Ovary (tissue), 7 donors: ENCODE measurements at regions not wholly inside any gene's neighbourhood (a gene's known extent, or its start where the extent isn't known, plus 50 kb on each side); places are given as distances from the start of the nearest gene placed in this dataset.

ENCODE experiments used
- DNase-seq, 5 donors: peaks; one replicate each; pipeline ENCODE4 v3.0.0-alpha.2; 2019 to 2020
- H3K27ac ChIP-seq, 2 donors: fragments of 200-600 bp; one replicate each; pipeline versions ENCODE4 v1.5.1 to v1.8.0; 2019 to 2022
- H3K27me3 ChIP-seq: fragments of 200-600 bp; one replicate; pipeline ENCODE4 v1.8.0; 2022
- H3K36me3 ChIP-seq: fragments of 200-600 bp; sonication (generic); one replicate; pipeline ENCODE4 v1.5.1; 2019
- H3K4me1 ChIP-seq: one replicate; pipeline ENCODE4 v1.8.1; 2013; ENCODE audit warnings: mild to moderate bottlenecking, moderate library complexity; ENCODE audit not compliant: insufficient read depth
- H3K4me3 ChIP-seq: fragments of 200-600 bp; sonication (generic); one replicate; pipeline ENCODE4 v1.5.1; 2017
- H3K9me3 ChIP-seq, 2 donors: fragments of 200-600 bp in 1 of 2; sonication (generic) in 1 of 2; one replicate each; pipeline versions ENCODE4 v1.5.1 to v1.8.1; 2013 to 2019; ENCODE audit warnings: mild to moderate bottlenecking in 1 of 2, moderate library complexity in 1 of 2
- CTCF ChIP-seq, 3 donors: fragments of 450-650 bp in 2 of 3; fragments of 200-600 bp in 1 of 3; IDR thresholded peaks; one replicate each; pipeline versions ENCODE4 v1.5.1 to v1.8.0; 2016 to 2022; ENCODE audit warnings: antibody characterized with exemption in 3 of 3, mild to moderate bottlenecking in 1 of 3
- EP300 ChIP-seq: sonication (generic); formaldehyde crosslinking; IDR thresholded peaks from one replicate; pipeline ENCODE4 v1.6.1; 2017; ENCODE audit warnings: antibody characterized with exemption
- POLR2A ChIP-seq: fragments of 450-650 bp; IDR thresholded peaks from one replicate; pipeline ENCODE4 v1.6.1; 2017; ENCODE audit warnings: antibody characterized with exemption, mild to moderate bottlenecking, moderate library complexity
- WGBS, 3 donors: extraction: QIAGEN DNeasy Blood & Tissue Kit in 1 of 3; methylation state at CpG; one replicate each; pipeline versions ENCODE4 v1.1.5 to v1.1.7; 2013 to 2017; 5-methylcytosine and 5-hydroxymethylcytosine counted together
- intact Hi-C, 4 donors: fragments of 100-400 bp; cut with DNase I; formaldehyde crosslinking; loops; one replicate each; pipeline versions ENCODE4 v1.11.0 to v1.15.1; 2022 to 2023
- donor health status: DM: no; HTN: no; CAD: no; lungs with moderate emphysema.
- donor health status: DM: no; HTN: no; CAD: no.
- donor health status: Bipolar disorder and iron deficiency.
- donor health status: DM: no; HTN: no; CAD: no.
- donor health status: DM: yes; HTN: yes; CAD: no.

- Histone ChIP-seq H3K27ac (no peak overlapping the region), H3K4me3 (no peak overlapping the region), H3K4me1 (no peaks in the 10 kb centered on the region), H3K36me3 (no peaks in the 10 kb centered on the region), H3K9me3 (no peaks in the 10 kb centered on the region), H3K27me3 (no peaks in the 10 kb centered on the region)
- TF ChIP-seq EP300 (no peak), POLR2A (no peak), CTCF (IDR thresholded peaks at IDR 0.05) (no peak)
- no peak for DNase-seq
- intact Hi-C loops: no loop called here
- WGBS, 3 donors: 76 to 82% (median 79%) methylated on average over 2 of the region's 2 CpGs
These were observed 358.3 kb upstream of the C16orf82 start for GRCh38 chr16:26708428-26708827.

DNA sequence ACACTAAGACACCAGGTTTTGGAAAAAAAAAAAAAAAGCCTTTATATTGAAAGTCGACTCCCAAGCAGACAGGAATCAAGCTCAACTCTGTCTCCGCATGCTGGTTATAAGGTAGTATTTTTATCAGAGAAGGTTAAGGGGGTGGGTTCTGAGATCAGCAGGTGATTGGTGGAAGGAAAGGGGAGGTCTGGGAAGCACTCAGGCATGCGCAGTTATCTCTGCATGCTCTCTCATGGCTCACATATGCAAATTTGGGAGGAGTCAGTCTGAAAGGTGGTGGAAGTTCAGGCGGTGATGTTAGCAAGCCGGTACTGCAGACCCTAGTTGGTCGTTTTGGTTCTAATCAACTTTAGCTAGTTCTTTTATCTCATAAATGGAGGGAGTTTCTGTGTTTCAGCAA, 357.6 kb upstream of the C16orf82 start:
- 33 to 47% (median 43%) methylated on average over 6 of the region's 6 CpGs for WGBS, 3 donors
- Histone ChIP-seq H3K27ac (no peak overlapping the region), H3K27me3 (no peaks in the 10 kb centered on the region), H3K4me3 (no peak overlapping the region), H3K4me1 (no peaks in the 10 kb centered on the region), H3K9me3 (no peaks in the 10 kb centered on the region), H3K36me3 (no peaks in the 10 kb centered on the region)
- no peak for DNase-seq
- intact Hi-C loops: no loop called here
- no peak for TF ChIP-seq POLR2A
- TF ChIP-seq EP300: no peak
- no peak for TF ChIP-seq CTCF (IDR thresholded peaks at IDR 0.05)

- no peak for DNase-seq
- H3K27ac ChIP-seq: no peak overlapping the region
- 79 to 84% (median 79%) methylated on average over 2 of the region's 2 CpGs for WGBS, 3 donors
- no peaks in the 10 kb centered on the region for H3K9me3 ChIP-seq
- no peak overlapping the region for H3K4me3 ChIP-seq
- no peak for TF ChIP-seq EP300
- no peak for TF ChIP-seq CTCF (IDR thresholded peaks at IDR 0.05)
- TF ChIP-seq POLR2A: no peak
- no peaks in the 10 kb centered on the region for H3K4me1 ChIP-seq
- no peaks in the 10 kb centered on the region for H3K27me3 ChIP-seq
- no peaks in the 10 kb centered on the region for H3K36me3 ChIP-seq
- intact Hi-C loops: no loop called here
These were observed 357.0 kb upstream of the C16orf82 start for GRCh38 chr16:26709754-26710153.

DNA sequence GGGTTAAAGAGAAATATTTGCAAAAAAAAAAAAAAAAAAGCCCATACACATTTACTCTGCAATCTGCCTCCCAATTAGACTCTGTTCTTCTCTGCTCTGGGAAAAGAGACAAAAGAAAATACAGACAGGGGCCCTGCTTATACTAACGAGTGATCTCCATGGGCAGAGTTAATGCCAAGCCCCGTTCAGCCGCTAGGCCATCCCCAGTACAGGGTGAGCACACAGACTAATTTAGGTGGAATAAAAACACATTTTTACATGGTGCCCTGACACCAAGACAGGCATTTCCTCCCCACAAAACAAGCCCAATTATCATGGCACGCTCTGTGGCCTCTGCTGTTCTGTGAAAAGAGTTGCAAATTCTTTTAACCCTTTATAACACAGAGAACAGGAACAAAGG, 356.3 kb upstream of the C16orf82 start:
- no peak overlapping the region for H3K27ac ChIP-seq
- no peaks in the 10 kb centered on the region for H3K9me3 ChIP-seq
- H3K4me1 ChIP-seq: no peaks in the 10 kb centered on the region
- no peak for DNase-seq
- H3K27me3 ChIP-seq: no peaks in the 10 kb centered on the region
- H3K4me3 ChIP-seq: no peak overlapping the region
- intact Hi-C loops: no loop called here
- 20 to 28% (median 21%) methylated on average over 4 of the region's 4 CpGs for WGBS, 3 donors
- H3K36me3 ChIP-seq: no peaks in the 10 kb centered on the region
- TF ChIP-seq CTCF (IDR thresholded peaks at IDR 0.05) (no peak), EP300 (no peak), POLR2A (no peak)

GRCh38 chr16:26712876-26713275, 353.9 kb upstream of the C16orf82 start:
- 64 to 77% (median 74%) methylated on average over 6 of the region's 6 CpGs for WGBS, 3 donors
- Histone ChIP-seq H3K27me3 (no peaks in the 10 kb centered on the region), H3K36me3 (no peaks in the 10 kb centered on the region), H3K4me1 (no peaks in the 10 kb centered on the region), H3K4me3 (no peak overlapping the region), H3K27ac (no peak overlapping the region), H3K9me3 (no peaks in the 10 kb centered on the region)
- no peak for DNase-seq
- intact Hi-C loops: no loop called here
- no peak for TF ChIP-seq EP300
